A673 (cell line): ENCODE measurements at regions not wholly inside any gene's neighbourhood (a gene's known extent, or its start where the extent isn't known, plus 50 kb on each side); places are given as distances from the start of the nearest gene placed in this dataset.

Experiments used
- BruUV-seq: library from RNA; stranded (reverse); fragments of 400-500 nt; replicated peaks from 2 replicates; lab custom pipeline; 2021; lab: Mats Ljungman, UMichigan
- CTCF ChIA-PET: fragments of 300-600 bp; sonication (Branson Sonifier 250); formaldehyde crosslinking; loops from one replicate; lab custom pipeline; 2022; ENCODE audit warnings: antibody characterized with exemption; lab: Charles Lee
- POLR2A ChIA-PET: fragments of 300-600 bp; sonication (Branson Sonifier 250); formaldehyde crosslinking; loops from one replicate; lab custom pipeline; 2022; ENCODE audit warnings: antibody characterized with exemption; ENCODE audit not compliant: low non-redundant PET; lab: Charles Lee
- DNase-seq: peaks from one replicate; pipeline ENCODE4 v3.0.0-alpha.2; 2015; ENCODE audit warnings: low spot score
- H3K27ac ChIP-seq: fragments of 200-600 bp; sonication (generic); 2 replicates; pipeline ENCODE4 v1.5.1; 2016; ENCODE audit warnings: mixed run types, low read depth, mild to moderate bottlenecking, mixed read lengths, antibody characterized with exemption, low read length; ENCODE audit not compliant: poor library complexity, severe bottlenecking
- H3K27me3 ChIP-seq: fragments of 200-600 bp; sonication (generic); replicated peaks from 2 replicates; pipeline ENCODE4 v1.6.1; 2017; ENCODE audit warnings: mixed run types, low read depth, mild to moderate bottlenecking, mixed read lengths, antibody characterized with exemption, low read length; ENCODE audit not compliant: insufficient read depth, poor library complexity
- H3K36me3 ChIP-seq: fragments of 200-600 bp; sonication (generic); 2 replicates; pipeline ENCODE4 v1.6.1; 2016; ENCODE audit warnings: mixed run types, mild to moderate bottlenecking, mixed read lengths, antibody characterized with exemption, low read length; ENCODE audit not compliant: insufficient read depth, poor library complexity, severe bottlenecking
- H3K4me1 ChIP-seq: fragments of 200-600 bp; sonication (generic); 2 replicates; pipeline ENCODE4 v1.6.1; 2017; ENCODE audit warnings: mixed run types, mild to moderate bottlenecking, mixed read lengths, antibody characterized with exemption, low read length; ENCODE audit not compliant: insufficient read depth, poor library complexity, severe bottlenecking
- H3K4me3 ChIP-seq: fragments of 200-600 bp; sonication (generic); 2 replicates; pipeline ENCODE4 v1.5.1; 2016; ENCODE audit warnings: low read depth, mixed run types, mild to moderate bottlenecking, mixed read lengths, low read length; ENCODE audit not compliant: poor library complexity, severe bottlenecking
- H3K9me3 ChIP-seq: fragments of 200-600 bp; sonication (generic); 2 replicates; pipeline ENCODE4 v1.6.1; 2016; ENCODE audit warnings: mixed run types, low read depth, mild to moderate bottlenecking, mixed read lengths, antibody characterized with exemption, low read length; ENCODE audit not compliant: poor library complexity, severe bottlenecking
- EZH2 ChIP-seq: fragments of 200-600 bp; sonication (generic); IDR thresholded peaks from 2 replicates; pipeline ENCODE4 v1.6.1; 2017; ENCODE audit warnings: borderline replicate concordance, low read depth, mild to moderate bottlenecking, mixed read lengths, antibody characterized with exemption, low read length; ENCODE audit not compliant: poor library complexity, severe bottlenecking
- intact Hi-C: fragments of 100-400 bp; cut with micrococcal nuclease; formaldehyde crosslinking; loops from one replicate; pipeline ENCODE4 v1.10.0; 2022; ENCODE audit not compliant: unreplicated experiment
- TF ChIP-seq, protein P1 (sequence below): fragments of 300-800, 200-600 bp; sonication (generic); conservative IDR thresholded peaks from 2 replicates; pipeline ENCODE4 v1.5.1; 2017; ENCODE audit warnings: low read depth, mild to moderate bottlenecking, antibody characterized with exemption, low read length, moderate library complexity, mixed read lengths

DNA sequence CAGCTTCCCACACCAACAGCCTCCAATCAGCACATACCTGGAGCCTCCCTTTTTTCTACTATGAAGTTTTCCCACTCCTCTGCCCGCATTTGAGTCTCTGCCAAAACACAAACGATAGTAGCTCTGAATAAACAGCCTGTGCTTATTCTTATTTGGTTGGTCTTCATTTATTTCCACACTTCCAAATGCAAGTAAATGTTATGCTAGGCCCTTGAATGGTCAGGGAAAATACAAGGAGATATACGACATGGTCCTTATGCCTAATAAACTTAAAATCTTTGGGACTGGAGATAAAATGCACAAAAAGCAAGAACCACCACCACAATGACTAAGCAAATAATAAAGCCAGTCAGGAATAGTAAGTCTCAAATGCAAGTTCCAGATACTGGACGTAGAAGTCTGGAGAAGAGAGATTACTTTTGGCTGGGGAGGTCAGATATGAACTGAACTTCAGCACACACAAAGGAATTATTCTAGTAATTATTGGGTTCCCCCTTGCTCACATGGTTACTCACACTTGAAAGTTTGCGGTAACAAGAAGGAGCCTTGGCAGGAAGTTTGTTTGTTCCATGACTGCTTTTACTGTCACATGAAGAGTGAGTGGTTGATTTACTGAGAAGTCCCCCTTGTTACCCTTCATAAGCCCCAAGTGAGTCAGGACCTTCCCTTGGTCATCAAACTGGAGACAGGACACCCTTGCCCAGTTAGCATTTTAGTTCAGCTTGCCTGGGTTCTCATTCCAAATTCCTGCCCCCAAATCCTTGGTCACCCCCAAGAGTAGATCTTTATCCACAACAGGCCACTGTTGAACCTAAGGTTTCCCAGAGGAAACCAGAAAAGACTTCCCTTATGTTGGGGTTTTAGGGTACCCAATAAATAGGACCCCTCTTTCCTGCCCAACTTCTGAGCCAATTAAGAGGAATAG is 511.2 kb upstream of the JARID2 start:
- no peak for DNase-seq
- H3K4me3 ChIP-seq, result no peak overlapping the region
- TF ChIP-seq EZH2, result no peak
- TF ChIP-seq, protein P1, sequence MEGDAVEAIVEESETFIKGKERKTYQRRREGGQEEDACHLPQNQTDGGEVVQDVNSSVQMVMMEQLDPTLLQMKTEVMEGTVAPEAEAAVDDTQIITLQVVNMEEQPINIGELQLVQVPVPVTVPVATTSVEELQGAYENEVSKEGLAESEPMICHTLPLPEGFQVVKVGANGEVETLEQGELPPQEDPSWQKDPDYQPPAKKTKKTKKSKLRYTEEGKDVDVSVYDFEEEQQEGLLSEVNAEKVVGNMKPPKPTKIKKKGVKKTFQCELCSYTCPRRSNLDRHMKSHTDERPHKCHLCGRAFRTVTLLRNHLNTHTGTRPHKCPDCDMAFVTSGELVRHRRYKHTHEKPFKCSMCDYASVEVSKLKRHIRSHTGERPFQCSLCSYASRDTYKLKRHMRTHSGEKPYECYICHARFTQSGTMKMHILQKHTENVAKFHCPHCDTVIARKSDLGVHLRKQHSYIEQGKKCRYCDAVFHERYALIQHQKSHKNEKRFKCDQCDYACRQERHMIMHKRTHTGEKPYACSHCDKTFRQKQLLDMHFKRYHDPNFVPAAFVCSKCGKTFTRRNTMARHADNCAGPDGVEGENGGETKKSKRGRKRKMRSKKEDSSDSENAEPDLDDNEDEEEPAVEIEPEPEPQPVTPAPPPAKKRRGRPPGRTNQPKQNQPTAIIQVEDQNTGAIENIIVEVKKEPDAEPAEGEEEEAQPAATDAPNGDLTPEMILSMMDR, result no peak
- no peaks in the 10 kb centered on the region for H3K27me3 ChIP-seq
- H3K4me1 ChIP-seq, result peaks cover 12% of the 10 kb centered on the region
- no peaks in the 10 kb centered on the region for H3K36me3 ChIP-seq
- POLR2A ChIA-PET, result no interaction called here
- H3K27ac ChIP-seq, result no peak overlapping the region
- CTCF ChIA-PET, result no interaction called here
- H3K9me3 ChIP-seq, result no peaks in the 10 kb centered on the region
- no TSS peak for BruUV-seq
- intact Hi-C loops, result no loop called here

GRCh38 chr6:14735956-14736486 is 509.8 kb upstream of the JARID2 start:
- intact Hi-C loops, result no loop called here
- CTCF ChIA-PET, result no interaction called here
- no peak overlapping the region for H3K27ac ChIP-seq
- no peak for DNase-seq
- H3K36me3 ChIP-seq, result no peaks in the 10 kb centered on the region
- H3K9me3 ChIP-seq, result no peaks in the 10 kb centered on the region
- POLR2A ChIA-PET, result no interaction called here
- peaks cover 12% of the 10 kb centered on the region for H3K4me1 ChIP-seq
- H3K27me3 ChIP-seq, result no peaks in the 10 kb centered on the region
- TF ChIP-seq, protein P1, result no peak
- no peak for TF ChIP-seq EZH2
- BruUV-seq, result no TSS peak
- H3K4me3 ChIP-seq, result no peak overlapping the region

DNA sequence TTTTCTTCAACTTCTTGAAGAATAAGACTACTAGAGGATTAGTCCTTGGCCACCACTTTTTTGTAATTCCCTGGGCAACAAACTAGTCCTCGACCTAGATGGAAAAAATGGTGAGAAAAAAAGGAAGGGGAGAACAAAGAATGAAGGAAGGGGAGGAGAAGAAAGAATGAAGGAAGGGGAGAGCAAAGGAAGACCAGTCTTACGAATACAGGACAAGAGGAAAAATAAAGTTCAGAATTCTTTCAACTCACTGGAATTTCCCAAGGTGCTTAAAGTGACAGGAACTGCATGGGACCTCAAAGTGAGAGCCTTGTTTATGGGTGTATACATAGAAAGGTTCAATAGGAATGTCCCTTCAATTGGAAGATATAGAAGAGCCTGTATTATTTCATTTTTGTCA is 509.3 kb upstream of the JARID2 start:
- H3K9me3 ChIP-seq, result no peaks in the 10 kb centered on the region
- ChIA-PET POLR2A (no interaction called here), CTCF (no interaction called here)
- intact Hi-C loops, result no loop called here
- no peak overlapping the region for H3K27ac ChIP-seq
- H3K27me3 ChIP-seq, result no peaks in the 10 kb centered on the region
- no peak for TF ChIP-seq EZH2
- TF ChIP-seq, protein P1, result no peak
- H3K4me1 ChIP-seq, result peaks cover 12% of the 10 kb centered on the region
- H3K4me3 ChIP-seq, result no peak overlapping the region
- no peak for DNase-seq
- no TSS peak for BruUV-seq
- no peaks in the 10 kb centered on the region for H3K36me3 ChIP-seq
